Upper lobe of left lung (tissue), 4 donors: ENCODE measurements at regions not wholly inside any gene's neighbourhood (a gene's known extent, or its start where the extent isn't known, plus 50 kb on each side); places are given as distances from the start of the nearest gene placed in this dataset.

Source experiments
- EP300 ChIP-seq, 4 donors: sonication (generic); formaldehyde crosslinking; IDR thresholded peaks; one replicate each; pipeline ENCODE4 v1.5.1; 2017; ENCODE audit warnings: antibody characterized with exemption in 4 of 4, control low read depth in 2 of 4
- POLR2A ChIP-seq, 4 donors: fragments of 450-650 bp; IDR thresholded peaks; one replicate each; pipeline ENCODE4 v1.5.1; 2016 to 2017; ENCODE audit warnings: antibody characterized with exemption in 4 of 4, mild to moderate bottlenecking in 2 of 4
- POLR2AphosphoS5 ChIP-seq, 2 donors: sonication (generic); formaldehyde crosslinking; IDR thresholded peaks; one replicate each; pipeline ENCODE4 v1.5.1; 2017; ENCODE audit warnings: antibody characterized with exemption in 2 of 2
- TF ChIP-seq, protein P1 (sequence below), 6 experiments: fragments of 450-650 bp in 4 of 6; fragments of 200-600 bp in 2 of 6; sonication (generic) in 2 of 6; IDR thresholded peaks; one replicate each; pipeline ENCODE4 v1.5.1; 2016 to 2019; ENCODE audit warnings: antibody characterized with exemption in 6 of 6

GRCh38 chr7:106372126-106372525, 87.3 kb upstream of the NAMPT start:
- TF ChIP-seq, protein P1, sequence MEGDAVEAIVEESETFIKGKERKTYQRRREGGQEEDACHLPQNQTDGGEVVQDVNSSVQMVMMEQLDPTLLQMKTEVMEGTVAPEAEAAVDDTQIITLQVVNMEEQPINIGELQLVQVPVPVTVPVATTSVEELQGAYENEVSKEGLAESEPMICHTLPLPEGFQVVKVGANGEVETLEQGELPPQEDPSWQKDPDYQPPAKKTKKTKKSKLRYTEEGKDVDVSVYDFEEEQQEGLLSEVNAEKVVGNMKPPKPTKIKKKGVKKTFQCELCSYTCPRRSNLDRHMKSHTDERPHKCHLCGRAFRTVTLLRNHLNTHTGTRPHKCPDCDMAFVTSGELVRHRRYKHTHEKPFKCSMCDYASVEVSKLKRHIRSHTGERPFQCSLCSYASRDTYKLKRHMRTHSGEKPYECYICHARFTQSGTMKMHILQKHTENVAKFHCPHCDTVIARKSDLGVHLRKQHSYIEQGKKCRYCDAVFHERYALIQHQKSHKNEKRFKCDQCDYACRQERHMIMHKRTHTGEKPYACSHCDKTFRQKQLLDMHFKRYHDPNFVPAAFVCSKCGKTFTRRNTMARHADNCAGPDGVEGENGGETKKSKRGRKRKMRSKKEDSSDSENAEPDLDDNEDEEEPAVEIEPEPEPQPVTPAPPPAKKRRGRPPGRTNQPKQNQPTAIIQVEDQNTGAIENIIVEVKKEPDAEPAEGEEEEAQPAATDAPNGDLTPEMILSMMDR (IDR thresholded peaks at IDR 0.05): no peak
- TF ChIP-seq EP300 (IDR thresholded peaks at IDR 0.05): no peak
- TF ChIP-seq POLR2A (IDR thresholded peaks at IDR 0.05): no peak
- no peak for TF ChIP-seq POLR2AphosphoS5 (IDR thresholded peaks at IDR 0.05)
